ENCODE measurements at regions not wholly inside any gene's neighbourhood (a gene's known extent, or its start where the extent isn't known, plus 50 kb on each side); places are given as distances from the start of the nearest gene placed in this dataset.
"Not testable (repeated sequence)": the region's sequence is repeated elsewhere in the genome, so short reads cannot be mapped to it uniquely, and the experiment has no call there.

GRCh38 chr7:9728014-9728657 is 1245.5 kb upstream of the PHF14 start:
- TF ChIP-seq, protein P1, sequence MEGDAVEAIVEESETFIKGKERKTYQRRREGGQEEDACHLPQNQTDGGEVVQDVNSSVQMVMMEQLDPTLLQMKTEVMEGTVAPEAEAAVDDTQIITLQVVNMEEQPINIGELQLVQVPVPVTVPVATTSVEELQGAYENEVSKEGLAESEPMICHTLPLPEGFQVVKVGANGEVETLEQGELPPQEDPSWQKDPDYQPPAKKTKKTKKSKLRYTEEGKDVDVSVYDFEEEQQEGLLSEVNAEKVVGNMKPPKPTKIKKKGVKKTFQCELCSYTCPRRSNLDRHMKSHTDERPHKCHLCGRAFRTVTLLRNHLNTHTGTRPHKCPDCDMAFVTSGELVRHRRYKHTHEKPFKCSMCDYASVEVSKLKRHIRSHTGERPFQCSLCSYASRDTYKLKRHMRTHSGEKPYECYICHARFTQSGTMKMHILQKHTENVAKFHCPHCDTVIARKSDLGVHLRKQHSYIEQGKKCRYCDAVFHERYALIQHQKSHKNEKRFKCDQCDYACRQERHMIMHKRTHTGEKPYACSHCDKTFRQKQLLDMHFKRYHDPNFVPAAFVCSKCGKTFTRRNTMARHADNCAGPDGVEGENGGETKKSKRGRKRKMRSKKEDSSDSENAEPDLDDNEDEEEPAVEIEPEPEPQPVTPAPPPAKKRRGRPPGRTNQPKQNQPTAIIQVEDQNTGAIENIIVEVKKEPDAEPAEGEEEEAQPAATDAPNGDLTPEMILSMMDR (optimal IDR thresholded peaks at IDR 0.05 in 1 of 3, IDR thresholded peaks at IDR 0.05 in 1 of 3, conservative IDR thresholded peaks at IDR 0.05 in 1 of 3; ENCODE audit: extremely low read depth in 1 of 3, insufficient read depth in 2 of 3, low read length in 3 of 3), result not testable (repeated sequence)
- TF ChIP-seq EZH2 (IDR thresholded peaks at IDR 0.05; ENCODE audit: low read length), result not testable (repeated sequence)

Data from keratinocyte (primary cell).